Testis (tissue), 2 donors: ENCODE measurements at regions not wholly inside any gene's neighbourhood (a gene's known extent, or its start where the extent isn't known, plus 50 kb on each side); places are given as distances from the start of the nearest gene placed in this dataset.

ENCODE experiments used
- DNase-seq: peaks from one replicate; pipeline ENCODE4 v3.0.0-alpha.2; 2019
- H3K27ac ChIP-seq, 2 donors: fragments of 200-600 bp; sonication (generic); one replicate each; pipeline ENCODE4 v1.5.1; 2019
- H3K27me3 ChIP-seq: fragments of 200-600 bp; sonication (generic); one replicate; pipeline ENCODE4 v1.5.1; 2019
- H3K36me3 ChIP-seq: fragments of 200-600 bp; sonication (generic); one replicate; pipeline ENCODE4 v1.5.1; 2017; ENCODE audit warnings: low read depth; ENCODE audit errors: missing control alignments
- H3K4me1 ChIP-seq: fragments of 200-600 bp; sonication (generic); one replicate; pipeline ENCODE4 v1.5.1; 2019
- H3K4me3 ChIP-seq, 2 donors: fragments of 200-600 bp; sonication (generic); one replicate each; pipeline ENCODE4 v1.5.1; 2017 to 2019
- H3K9me3 ChIP-seq: fragments of 200-600 bp; sonication (generic); one replicate; pipeline ENCODE4 v1.5.1; 2017
- CTCF ChIP-seq, 3 experiments: fragments of 450-650 bp in 2 of 3; fragments of 200-600 bp in 1 of 3; sonication (generic) in 1 of 3; IDR thresholded peaks; one replicate each; pipeline ENCODE4 v1.5.1; 2016 to 2019; ENCODE audit warnings: antibody characterized with exemption in 3 of 3, mild to moderate bottlenecking in 2 of 3, moderate library complexity in 1 of 3
- POLR2A ChIP-seq: fragments of 450-650 bp; IDR thresholded peaks from one replicate; pipeline ENCODE4 v1.6.1; 2017; ENCODE audit warnings: antibody characterized with exemption, mild to moderate bottlenecking, moderate library complexity
- WGBS, 2 donors: methylation state at CpG; one replicate each; pipeline ENCODE4 v1.1.5; 2018; 5-methylcytosine and 5-hydroxymethylcytosine counted together
- intact Hi-C: fragments of 100-400 bp; cut with DNase I; formaldehyde crosslinking; loops from one replicate; pipeline ENCODE4 v1.15.1; 2023; ENCODE audit warnings: low total_unique reads

- no peak overlapping the region for H3K27ac ChIP-seq
- TF ChIP-seq POLR2A = no peak
- no peak for TF ChIP-seq CTCF (IDR thresholded peaks at IDR 0.05)
- H3K4me1 ChIP-seq = no peaks in the 10 kb centered on the region
- no peaks in the 10 kb centered on the region for H3K9me3 ChIP-seq
- H3K36me3 ChIP-seq = no peaks in the 10 kb centered on the region
- DNase-seq = no peak
- 87 to 89% methylated on average over 3 of the region's 3 CpGs for WGBS, 2 donors
- intact Hi-C loops = no loop called here
- H3K4me3 ChIP-seq = no peak overlapping the region
- H3K27me3 ChIP-seq = no peaks in the 10 kb centered on the region
Observed at GRCh38 chr2:215811409-215812345, 201.7 kb downstream of the MREG start.

GRCh38 chr2:215811003-215811402 is 202.3 kb downstream of the MREG start:
- DNase-seq = no peak
- Histone ChIP-seq H3K4me1 (no peaks in the 10 kb centered on the region), H3K27ac (no peak overlapping the region), H3K9me3 (no peaks in the 10 kb centered on the region), H3K36me3 (no peaks in the 10 kb centered on the region), H3K27me3 (no peaks in the 10 kb centered on the region), H3K4me3 (no peak overlapping the region)
- intact Hi-C loops = no loop called here
- no peak for TF ChIP-seq CTCF (IDR thresholded peaks at IDR 0.05)
- no peak for TF ChIP-seq POLR2A
- 84 to 87% methylated on average over 3 of the region's 3 CpGs for WGBS, 2 donors

GRCh38 chr2:215808996-215809395 is 204.4 kb downstream of the MREG start:
- no peak overlapping the region for H3K4me3 ChIP-seq
- TF ChIP-seq CTCF (IDR thresholded peaks at IDR 0.05) (peak in 2 of 3 experiments; percentile 10 to 26), POLR2A (no peak)
- intact Hi-C loops = no loop called here

GRCh38 chr2:215808194-215808593 is 205.2 kb downstream of the MREG start:
- H3K9me3 ChIP-seq = no peaks in the 10 kb centered on the region
- intact Hi-C loops = no loop called here
- no peaks in the 10 kb centered on the region for H3K27me3 ChIP-seq
- H3K4me1 ChIP-seq = no peaks in the 10 kb centered on the region
- 91% methylated on average over 2 of the region's 2 CpGs for WGBS, 2 donors
- no peaks in the 10 kb centered on the region for H3K36me3 ChIP-seq
- no peak overlapping the region for H3K27ac ChIP-seq
- no peak for DNase-seq
- no peak overlapping the region for H3K4me3 ChIP-seq
- TF ChIP-seq CTCF (IDR thresholded peaks at IDR 0.05) = no peak
- TF ChIP-seq POLR2A = no peak

More at GRCh38 chr2:215808996-215809395, 204.4 kb downstream of the MREG start:
- Histone ChIP-seq H3K4me1 (no peaks in the 10 kb centered on the region), H3K27ac (peak overlapping the region; percentile 0 to 15), H3K27me3 (no peaks in the 10 kb centered on the region), H3K36me3 (no peaks in the 10 kb centered on the region), H3K9me3 (no peaks in the 10 kb centered on the region)
- DNase-seq = no peak
- 61 to 88% methylated on average over 1 of the region's 1 CpG for WGBS, 2 donors
